Astrocyte (in vitro differentiated cells and primary cell): ENCODE measurements at regions not wholly inside any gene's neighbourhood (a gene's known extent, or its start where the extent isn't known, plus 50 kb on each side); places are given as distances from the start of the nearest gene placed in this dataset.

Experiments used
- DNase-seq: peaks from one replicate; pipeline ENCODE4 v3.0.0-alpha.2; 2010; ENCODE audit warnings: low read depth
- FAIRE-seq: peaks from 2 replicates; lab custom pipeline; 2011; peaks lifted over from hg19 to GRCh38; lab: Jason Lieb, UNC
- H2AFZ ChIP-seq: 2 replicates; pipeline ENCODE4 v1.6.0; 2012; ENCODE audit warnings: low read depth, low read length, inconsistent platforms
- H3K27ac ChIP-seq: 2 replicates; pipeline ENCODE4 v1.5.1; 2011; ENCODE audit warnings: low read depth, low read length, inconsistent platforms
- H3K27me3 ChIP-seq: 2 replicates; pipeline ENCODE4 v1.6.0; 2011; ENCODE audit warnings: low read length, inconsistent platforms; ENCODE audit not compliant: insufficient read depth
- H3K36me3 ChIP-seq: 2 replicates; pipeline ENCODE4 v1.5.1; 2011; ENCODE audit warnings: low read length, inconsistent platforms; ENCODE audit not compliant: insufficient read depth
- H3K4me1 ChIP-seq: 2 replicates; pipeline ENCODE4 v1.5.1; 2011; ENCODE audit warnings: low read length, inconsistent platforms; ENCODE audit not compliant: insufficient read depth
- H3K4me2 ChIP-seq: 2 replicates; pipeline ENCODE4 v1.6.0; 2012; ENCODE audit warnings: low read length, inconsistent platforms
- H3K4me3 ChIP-seq: 2 replicates; pipeline ENCODE4 v1.5.1; 2011; ENCODE audit warnings: low read depth, mild to moderate bottlenecking, low read length, inconsistent platforms; ENCODE audit not compliant: insufficient read depth
- H3K79me2 ChIP-seq: 2 replicates; pipeline ENCODE4 v1.6.0; 2012; ENCODE audit warnings: mild to moderate bottlenecking, low read length, inconsistent platforms; ENCODE audit not compliant: insufficient read depth
- H3K9ac ChIP-seq: 2 replicates; pipeline ENCODE4 v1.6.0; 2012; ENCODE audit warnings: mild to moderate bottlenecking, low read length, inconsistent platforms
- H3K9me3 ChIP-seq: 2 replicates; pipeline ENCODE4 v1.5.1; 2012; ENCODE audit warnings: low read depth, mild to moderate bottlenecking, low read length, inconsistent platforms; ENCODE audit not compliant: insufficient read depth
- H4K20me1 ChIP-seq: 2 replicates; pipeline ENCODE4 v1.6.0; 2012; ENCODE audit warnings: low read length, inconsistent platforms; ENCODE audit not compliant: insufficient read depth
- H3K27ac Mint-ChIP-seq: one replicate; pipeline ENCODE4 v1.8.0; 2021; ENCODE audit warnings: mild to moderate bottlenecking, mixed read lengths; ENCODE audit not compliant: unreplicated experiment
- H3K27me3 Mint-ChIP-seq: one replicate; pipeline ENCODE4 v1.8.0; 2021; ENCODE audit warnings: low read depth, mixed read lengths; ENCODE audit not compliant: unreplicated experiment
- H3K36me3 Mint-ChIP-seq: one replicate; pipeline ENCODE4 v1.8.0; 2021; ENCODE audit warnings: low read depth, mixed read lengths; ENCODE audit not compliant: unreplicated experiment
- H3K4me1 Mint-ChIP-seq: one replicate; pipeline ENCODE4 v1.8.0; 2021; ENCODE audit warnings: low read depth, mixed read lengths; ENCODE audit not compliant: unreplicated experiment
- H3K4me3 Mint-ChIP-seq: one replicate; pipeline ENCODE4 v1.8.0; 2021; ENCODE audit warnings: mild to moderate bottlenecking, moderate library complexity, mixed read lengths; ENCODE audit not compliant: unreplicated experiment
- H3K9me3 Mint-ChIP-seq: one replicate; pipeline ENCODE4 v1.8.0; 2021; ENCODE audit warnings: mild to moderate bottlenecking, mixed read lengths; ENCODE audit not compliant: unreplicated experiment
- EZH2 ChIP-seq: IDR thresholded peaks from 2 replicates; pipeline ENCODE4 v1.6.1; 2012; ENCODE audit warnings: mild to moderate bottlenecking, low read length, inconsistent platforms; ENCODE audit not compliant: insufficient read depth
- TF ChIP-seq, protein P1 (sequence below): IDR thresholded peaks from 2 replicates; pipeline ENCODE4 v1.5.1; 2011; ENCODE audit warnings: low read depth, mild to moderate bottlenecking, inconsistent platforms, low read length, moderate library complexity; ENCODE audit not compliant: insufficient read depth

DNA sequence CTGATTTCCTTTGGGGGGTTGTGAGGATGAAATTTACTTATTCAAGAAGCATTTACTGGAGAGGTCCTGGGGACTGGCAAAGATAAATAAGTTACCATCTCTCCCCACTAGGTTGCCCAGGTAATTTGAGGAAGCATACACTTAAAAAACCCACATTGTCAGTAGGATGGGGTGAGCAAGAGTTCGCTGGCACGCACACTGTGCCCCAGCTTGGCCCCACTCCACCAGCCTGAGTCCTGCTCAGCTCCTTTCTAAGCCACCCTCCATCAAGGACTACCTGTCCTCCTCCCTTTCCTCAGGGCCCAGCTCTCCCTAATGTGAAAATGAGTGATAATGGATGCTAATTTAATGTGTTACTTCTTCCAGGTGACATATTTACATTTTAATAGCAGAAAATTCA is 216.5 kb upstream of the PLET1 start:
- Histone ChIP-seq H3K9me3 (no peaks in the 10 kb centered on the region), H3K4me2 (no peak overlapping the region), H3K36me3 (no peaks in the 10 kb centered on the region), H4K20me1 (no peaks in the 10 kb centered on the region), H3K27ac (no peak overlapping the region), H3K4me1 (no peaks in the 10 kb centered on the region), H3K9ac (no peak overlapping the region), H3K79me2 (no peaks in the 10 kb centered on the region), H3K27me3 (peaks cover 4% of the 10 kb centered on the region), H2AFZ (no peak overlapping the region), H3K4me3 (no peak overlapping the region)
- Mint-ChIP-seq H3K27me3 (peaks cover 16% of the 10 kb centered on the region), H3K36me3 (no peaks in the 10 kb centered on the region), H3K4me3 (no peak overlapping the region), H3K27ac (no peak overlapping the region), H3K9me3 (no peaks in the 10 kb centered on the region), H3K4me1 (no peaks in the 10 kb centered on the region)
- no peak for DNase-seq
- TF ChIP-seq EZH2 = no peak
- TF ChIP-seq, protein P1, sequence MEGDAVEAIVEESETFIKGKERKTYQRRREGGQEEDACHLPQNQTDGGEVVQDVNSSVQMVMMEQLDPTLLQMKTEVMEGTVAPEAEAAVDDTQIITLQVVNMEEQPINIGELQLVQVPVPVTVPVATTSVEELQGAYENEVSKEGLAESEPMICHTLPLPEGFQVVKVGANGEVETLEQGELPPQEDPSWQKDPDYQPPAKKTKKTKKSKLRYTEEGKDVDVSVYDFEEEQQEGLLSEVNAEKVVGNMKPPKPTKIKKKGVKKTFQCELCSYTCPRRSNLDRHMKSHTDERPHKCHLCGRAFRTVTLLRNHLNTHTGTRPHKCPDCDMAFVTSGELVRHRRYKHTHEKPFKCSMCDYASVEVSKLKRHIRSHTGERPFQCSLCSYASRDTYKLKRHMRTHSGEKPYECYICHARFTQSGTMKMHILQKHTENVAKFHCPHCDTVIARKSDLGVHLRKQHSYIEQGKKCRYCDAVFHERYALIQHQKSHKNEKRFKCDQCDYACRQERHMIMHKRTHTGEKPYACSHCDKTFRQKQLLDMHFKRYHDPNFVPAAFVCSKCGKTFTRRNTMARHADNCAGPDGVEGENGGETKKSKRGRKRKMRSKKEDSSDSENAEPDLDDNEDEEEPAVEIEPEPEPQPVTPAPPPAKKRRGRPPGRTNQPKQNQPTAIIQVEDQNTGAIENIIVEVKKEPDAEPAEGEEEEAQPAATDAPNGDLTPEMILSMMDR = no peak
- FAIRE-seq = no peak

GRCh38 chr11:112477581-112478317 is 217.1 kb upstream of the PLET1 start:
- H3K4me1 ChIP-seq = no peaks in the 10 kb centered on the region
- no peak overlapping the region for H3K4me3 ChIP-seq
- H3K27me3 Mint-ChIP-seq = peaks cover 16% of the 10 kb centered on the region
- no peak overlapping the region for H2AFZ ChIP-seq
- H3K4me3 Mint-ChIP-seq = no peak overlapping the region
- H3K4me2 ChIP-seq = no peak overlapping the region
- DNase-seq = no peak
- H3K27ac Mint-ChIP-seq = no peak overlapping the region
- H3K36me3 Mint-ChIP-seq = no peaks in the 10 kb centered on the region
- peaks cover 4% of the 10 kb centered on the region for H3K27me3 ChIP-seq
- H3K9me3 Mint-ChIP-seq = no peaks in the 10 kb centered on the region
- H3K9ac ChIP-seq = no peak overlapping the region
- TF ChIP-seq, protein P1 = no peak
- no peak for TF ChIP-seq EZH2
- no peaks in the 10 kb centered on the region for H3K4me1 Mint-ChIP-seq
- FAIRE-seq = no peak
- H4K20me1 ChIP-seq = no peaks in the 10 kb centered on the region
- no peaks in the 10 kb centered on the region for H3K36me3 ChIP-seq
- no peaks in the 10 kb centered on the region for H3K79me2 ChIP-seq
- no peak overlapping the region for H3K27ac ChIP-seq
- H3K9me3 ChIP-seq = no peaks in the 10 kb centered on the region

DNA sequence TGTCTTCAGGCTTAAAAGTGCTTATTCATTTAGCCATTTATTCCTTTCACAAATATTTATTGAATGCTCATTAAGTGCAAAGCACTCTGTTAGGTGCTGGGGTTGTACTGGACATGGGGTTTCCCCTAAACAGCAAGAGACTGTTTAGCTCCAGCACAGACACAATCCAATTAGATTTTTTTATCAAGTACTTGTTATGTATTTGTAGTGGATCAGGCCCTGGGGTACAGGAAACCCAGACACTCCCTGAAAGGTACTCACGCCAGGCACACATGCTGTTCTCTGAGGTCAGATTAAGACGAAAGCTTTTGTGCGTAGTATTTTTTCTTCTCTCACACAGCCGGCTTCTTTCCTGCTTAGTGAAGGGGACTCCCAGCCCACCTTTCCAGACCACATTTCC is 218.1 kb upstream of the PLET1 start:
- DNase-seq = no peak

More for the DNA sequence above, 218.1 kb upstream of the PLET1 start:
- no peaks in the 10 kb centered on the region for H3K9me3 Mint-ChIP-seq
- Histone ChIP-seq H3K9me3 (no peaks in the 10 kb centered on the region), H3K4me2 (no peak overlapping the region), H3K4me3 (no peak overlapping the region), H2AFZ (no peak overlapping the region), H4K20me1 (no peaks in the 10 kb centered on the region), H3K27me3 (peaks cover 4% of the 10 kb centered on the region), H3K79me2 (no peaks in the 10 kb centered on the region), H3K27ac (no peak overlapping the region), H3K36me3 (no peaks in the 10 kb centered on the region), H3K4me1 (no peaks in the 10 kb centered on the region), H3K9ac (no peak overlapping the region)
- no peak for TF ChIP-seq EZH2
- TF ChIP-seq, protein P1 = no peak
- no peak overlapping the region for H3K4me3 Mint-ChIP-seq
- no peaks in the 10 kb centered on the region for H3K4me1 Mint-ChIP-seq
- H3K27ac Mint-ChIP-seq = no peak overlapping the region
- peaks cover 10% of the 10 kb centered on the region for H3K27me3 Mint-ChIP-seq
- no peak for FAIRE-seq
- no peaks in the 10 kb centered on the region for H3K36me3 Mint-ChIP-seq
